HG02943 (cell line): ENCODE measurements at regions not wholly inside any gene's neighbourhood (a gene's known extent, or its start where the extent isn't known, plus 50 kb on each side); places are given as distances from the start of the nearest gene placed in this dataset.
"Not testable (repeated sequence)": the region's sequence is repeated elsewhere in the genome, so short reads cannot be mapped to it uniquely, and the experiment has no call there.

Source experiments
- ATAC-seq: cut with Tn5 transposase; IDR thresholded peaks from one replicate; pipeline ENCODE4 v1.9.1; 2021; ENCODE audit warnings: mild to moderate bottlenecking, low read depth, moderate library complexity; ENCODE audit not compliant: unreplicated experiment

DNA sequence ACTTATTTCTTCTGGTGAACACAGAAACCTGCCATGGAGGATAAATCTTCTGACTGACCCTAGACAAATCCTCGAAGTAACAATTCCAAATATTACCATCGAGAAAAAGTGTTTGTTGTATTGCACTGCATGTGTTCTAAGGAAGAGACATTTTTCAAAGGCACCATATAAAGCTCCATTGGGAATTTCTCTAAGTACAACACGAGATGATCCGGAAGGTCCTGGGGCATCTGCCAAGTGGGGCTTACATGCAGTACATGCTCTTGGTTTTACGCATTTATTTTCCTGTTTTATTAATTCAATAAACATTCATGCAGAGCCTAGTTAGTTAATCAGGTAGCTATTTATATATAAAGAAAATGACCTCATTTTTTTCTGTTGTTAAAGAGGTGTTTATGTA lies 692.0 kb upstream of the IGFBP3 start:
- ATAC-seq: no peak

GRCh38 chr7:46611508-46611907 lies 690.4 kb upstream of the IGFBP3 start:
- ATAC-seq: no peak

DNA sequence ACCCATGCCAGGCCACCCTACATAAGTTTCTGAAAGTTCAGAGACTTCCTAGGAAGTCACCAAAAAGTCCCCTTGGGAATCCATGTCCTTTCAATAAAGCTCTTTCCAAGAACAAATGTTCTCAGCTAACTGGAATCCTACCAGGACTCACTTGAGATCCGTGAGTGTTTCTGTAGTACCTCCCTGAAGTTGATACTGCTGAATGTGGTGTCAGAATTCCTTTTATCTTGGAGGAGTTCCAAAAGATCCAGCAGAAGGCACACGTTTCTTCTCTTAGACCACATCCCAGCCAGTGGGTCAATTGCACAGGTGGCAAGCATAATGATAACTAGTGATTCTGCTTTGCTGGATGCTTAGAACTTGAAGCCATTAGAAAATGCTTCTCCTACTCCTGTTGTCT lies 689.7 kb upstream of the IGFBP3 start:
- no peak for ATAC-seq

GRCh38 chr7:46607176-46607575 lies 686.1 kb upstream of the IGFBP3 start:
- ATAC-seq: no peak

- ATAC-seq: no peak
These were observed 685.7 kb upstream of the IGFBP3 start for GRCh38 chr7:46606761-46607160.

- ATAC-seq: no peak
These were observed 683.2 kb upstream of the IGFBP3 start for GRCh38 chr7:46604241-46604661.

DNA sequence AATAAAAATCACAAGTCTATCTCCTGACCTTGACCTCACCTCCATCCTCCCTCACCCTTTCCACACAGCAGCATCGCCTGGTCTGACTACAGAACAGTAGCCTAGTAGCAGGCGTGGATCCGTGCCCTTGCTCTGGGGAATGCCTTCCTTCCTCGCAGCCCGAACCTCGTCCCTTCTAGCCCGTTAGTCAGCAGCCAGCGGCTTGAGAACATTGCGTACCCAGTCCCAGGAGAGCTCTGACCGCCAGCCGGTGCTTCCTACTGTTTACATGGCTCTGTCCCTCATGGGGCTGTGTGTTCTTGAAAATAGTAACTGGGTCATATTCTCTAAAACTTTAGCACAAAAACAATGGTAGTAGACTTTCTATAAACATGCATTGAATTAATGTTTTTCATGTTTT lies 682.7 kb upstream of the IGFBP3 start:
- ATAC-seq: no peak

GRCh38 chr7:46603296-46603752 lies 682.3 kb upstream of the IGFBP3 start:
- ATAC-seq: no peak

- no peak for ATAC-seq
These were observed 679.3 kb upstream of the IGFBP3 start for GRCh38 chr7:46600340-46600739.

DNA sequence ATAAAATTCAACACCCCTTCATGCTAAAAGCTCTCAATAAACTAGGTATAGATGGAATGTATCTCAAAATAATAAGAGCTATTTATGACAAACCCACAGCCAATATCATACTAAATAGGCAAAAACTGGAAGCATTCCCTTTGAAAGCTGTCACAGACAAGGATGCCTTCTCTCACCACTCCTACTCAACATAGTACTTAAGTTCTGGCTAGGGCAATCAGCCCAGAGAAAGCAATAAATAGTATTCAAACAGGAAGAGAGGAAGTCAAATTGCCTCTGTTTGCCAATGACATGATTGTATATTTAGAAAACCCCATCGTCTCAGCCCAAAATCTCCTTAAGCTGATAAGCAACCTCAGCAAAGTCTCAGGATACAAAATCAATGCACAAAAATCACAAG lies 673.8 kb upstream of the IGFBP3 start:
- not testable (repeated sequence) for ATAC-seq

GRCh38 chr7:46590918-46591905 lies 670.1 kb upstream of the IGFBP3 start:
- ATAC-seq: not testable (repeated sequence)

DNA sequence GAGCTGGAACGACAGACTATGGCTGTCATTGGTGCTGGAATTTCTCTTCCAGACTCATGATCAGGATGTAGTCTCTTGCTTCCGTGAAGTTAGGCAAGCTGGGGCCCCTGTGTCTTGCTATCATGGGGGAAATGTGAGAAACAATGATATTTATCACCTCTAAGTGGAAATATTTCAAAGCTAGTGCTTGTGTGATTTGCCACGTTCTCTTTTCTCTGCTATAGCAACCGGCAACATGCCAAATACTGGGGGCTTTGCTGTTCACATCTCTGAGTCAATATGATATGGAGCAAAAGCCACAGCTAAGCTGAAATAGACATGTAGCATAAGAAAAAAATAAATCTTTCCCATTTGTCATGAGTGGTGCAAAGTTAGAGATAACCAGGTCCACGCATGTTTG lies 668.2 kb upstream of the IGFBP3 start:
- ATAC-seq: no peak

- no peak for ATAC-seq
These were observed 665.3 kb upstream of the IGFBP3 start for GRCh38 chr7:46586406-46586805.

- no peak for ATAC-seq
These were observed 662.6 kb upstream of the IGFBP3 start for GRCh38 chr7:46583656-46584055.

DNA sequence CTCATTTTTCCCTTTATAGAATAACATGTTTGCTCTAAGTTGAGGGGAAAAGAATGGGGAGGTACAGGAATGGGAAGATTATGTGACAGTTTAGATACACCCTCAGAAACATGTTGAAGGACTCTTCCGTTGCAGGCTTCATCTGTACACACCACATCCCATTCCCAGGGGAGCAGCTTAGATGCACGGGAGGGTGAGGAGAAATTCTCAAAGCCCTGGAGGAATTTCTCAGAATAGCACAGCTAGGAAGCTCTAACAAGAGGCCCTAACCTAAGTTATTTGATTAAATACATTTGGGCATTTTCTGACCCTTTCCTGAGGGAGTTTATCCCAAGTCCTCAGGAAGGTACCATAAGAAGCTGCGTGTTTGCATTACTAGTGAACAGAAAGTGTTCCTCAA lies 660.2 kb upstream of the IGFBP3 start:
- no peak for ATAC-seq

- ATAC-seq: no peak
These were observed 659.7 kb upstream of the IGFBP3 start for GRCh38 chr7:46580766-46581165.

DNA sequence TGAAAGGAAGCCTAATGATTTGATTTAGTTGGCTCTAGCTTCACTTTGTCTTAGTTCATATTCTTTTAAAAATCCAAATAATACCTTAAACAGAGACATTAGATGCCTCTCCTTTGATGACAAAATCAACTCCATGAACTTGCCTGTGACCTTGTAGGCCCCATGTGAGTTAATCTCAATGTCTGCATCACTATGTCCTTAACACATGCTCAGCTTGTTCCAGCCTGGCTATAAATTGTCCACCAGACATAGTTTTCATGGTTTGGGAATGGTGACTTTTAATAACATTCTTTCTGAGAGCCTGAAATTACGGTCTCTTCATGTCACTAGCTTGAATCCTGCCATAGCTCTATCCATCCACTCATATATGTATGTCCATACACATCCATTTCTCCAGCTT lies 656.3 kb upstream of the IGFBP3 start:
- no peak for ATAC-seq

DNA sequence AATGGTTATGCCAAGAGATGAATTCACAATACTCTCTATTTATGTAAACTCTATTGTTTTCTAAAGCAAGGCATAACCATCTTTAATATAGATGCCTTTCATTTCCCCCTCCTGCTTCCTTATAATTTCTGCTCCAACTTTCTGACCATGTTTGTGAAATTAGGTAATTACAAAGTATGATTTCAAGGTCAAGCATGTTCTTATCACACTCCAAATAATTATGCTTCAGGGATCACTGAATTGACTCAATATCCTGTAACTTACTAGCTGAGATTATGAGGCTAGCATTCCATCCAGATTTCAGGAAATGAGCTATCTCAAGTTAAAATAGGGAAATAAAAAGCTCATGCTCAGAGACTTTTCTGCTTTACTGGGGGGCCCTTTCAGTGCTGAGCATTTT lies 655.9 kb upstream of the IGFBP3 start:
- ATAC-seq: no peak

GRCh38 chr7:46572691-46573090 lies 651.6 kb upstream of the IGFBP3 start:
- ATAC-seq: no peak

DNA sequence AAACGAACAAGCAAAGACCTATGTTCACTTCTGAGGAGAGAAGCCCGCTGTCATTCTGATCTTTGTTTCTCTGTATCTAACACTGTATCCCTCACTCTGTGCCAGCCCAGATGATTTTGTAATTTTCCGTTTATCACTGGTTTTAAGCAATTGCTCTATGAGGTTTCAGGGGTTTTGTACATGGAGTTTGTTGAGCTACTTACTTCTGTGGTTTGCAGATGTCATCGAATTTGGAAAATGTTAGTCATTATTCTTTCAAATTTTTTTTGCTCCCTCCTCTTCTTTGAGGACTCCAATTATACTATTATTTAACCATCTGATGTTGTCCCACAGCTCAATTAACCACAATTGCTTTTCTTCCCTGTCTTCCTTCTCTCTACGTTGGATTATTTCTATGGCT lies 650.9 kb upstream of the IGFBP3 start:
- ATAC-seq: no peak

DNA sequence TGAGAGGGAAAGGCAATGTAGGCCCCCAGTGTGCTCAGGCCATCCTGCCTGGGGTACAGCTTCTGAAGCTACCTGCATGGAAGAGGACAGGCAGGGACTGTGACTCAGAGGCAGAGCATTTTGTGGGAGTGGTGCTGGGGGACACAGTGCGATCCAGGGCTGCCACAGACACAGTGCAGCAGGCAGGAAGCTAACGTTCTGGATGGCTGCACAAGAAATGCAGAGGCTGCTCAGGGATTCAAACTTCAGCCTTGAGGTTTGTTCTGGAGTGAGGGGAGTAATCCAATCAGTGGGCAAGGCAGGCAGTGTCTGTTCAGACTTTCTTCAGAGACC lies 648.0 kb upstream of the IGFBP3 start:
- no peak for ATAC-seq

- ATAC-seq: no peak
These were observed 647.5 kb upstream of the IGFBP3 start for GRCh38 chr7:46568420-46569132.
